ENCODE measurements at regions not wholly inside any gene's neighbourhood (a gene's known extent, or its start where the extent isn't known, plus 50 kb on each side); places are given as distances from the start of the nearest gene placed in this dataset.

- no peak for DNase-seq
These were observed 473.0 kb downstream of the RPS24 start for GRCh38 chr10:78506614-78507013.

GRCh38 chr10:78507510-78508160 lies 474.0 kb downstream of the RPS24 start:
- DNase-seq: no peak

GRCh38 chr10:78508955-78509748 lies 475.5 kb downstream of the RPS24 start:
- no peak for DNase-seq

DNA sequence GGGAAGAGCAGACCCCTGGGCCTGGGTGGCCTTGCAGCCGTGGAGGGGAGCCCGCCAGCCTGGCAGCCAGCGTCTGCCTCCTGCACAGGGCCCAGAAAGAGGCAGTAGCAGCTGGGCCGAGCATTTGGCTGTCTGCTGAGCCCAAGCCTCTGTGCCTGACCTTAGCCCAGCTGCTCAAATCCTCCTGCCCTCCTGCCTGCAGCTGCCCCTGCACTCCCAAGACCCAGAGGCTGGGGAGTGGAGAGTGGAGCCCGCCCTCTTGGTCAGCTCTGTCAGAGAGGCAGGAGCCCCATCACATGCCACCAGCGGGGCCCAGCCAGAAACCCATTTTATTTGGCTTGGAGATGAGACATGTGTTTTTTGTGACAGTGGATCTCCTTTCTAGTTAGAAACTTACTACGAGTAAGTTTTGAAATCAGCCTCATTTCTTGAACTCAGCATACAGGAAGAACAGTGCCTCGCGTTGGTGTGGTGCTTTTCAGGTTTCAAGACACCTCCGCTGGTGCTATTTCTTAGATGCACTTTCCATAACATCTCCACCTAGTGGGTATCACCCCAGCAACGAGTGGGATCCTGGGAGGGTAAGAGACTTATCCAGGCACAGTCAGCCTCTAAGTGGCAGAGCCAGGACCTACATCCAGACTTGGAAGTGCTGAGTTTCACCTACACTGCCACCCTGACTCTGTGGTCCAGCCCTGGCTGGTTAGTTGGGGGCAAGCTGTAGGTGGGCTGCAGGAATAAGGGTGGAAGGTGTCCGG lies 477.1 kb downstream of the RPS24 start:
- DNase-seq: no peak

DNA sequence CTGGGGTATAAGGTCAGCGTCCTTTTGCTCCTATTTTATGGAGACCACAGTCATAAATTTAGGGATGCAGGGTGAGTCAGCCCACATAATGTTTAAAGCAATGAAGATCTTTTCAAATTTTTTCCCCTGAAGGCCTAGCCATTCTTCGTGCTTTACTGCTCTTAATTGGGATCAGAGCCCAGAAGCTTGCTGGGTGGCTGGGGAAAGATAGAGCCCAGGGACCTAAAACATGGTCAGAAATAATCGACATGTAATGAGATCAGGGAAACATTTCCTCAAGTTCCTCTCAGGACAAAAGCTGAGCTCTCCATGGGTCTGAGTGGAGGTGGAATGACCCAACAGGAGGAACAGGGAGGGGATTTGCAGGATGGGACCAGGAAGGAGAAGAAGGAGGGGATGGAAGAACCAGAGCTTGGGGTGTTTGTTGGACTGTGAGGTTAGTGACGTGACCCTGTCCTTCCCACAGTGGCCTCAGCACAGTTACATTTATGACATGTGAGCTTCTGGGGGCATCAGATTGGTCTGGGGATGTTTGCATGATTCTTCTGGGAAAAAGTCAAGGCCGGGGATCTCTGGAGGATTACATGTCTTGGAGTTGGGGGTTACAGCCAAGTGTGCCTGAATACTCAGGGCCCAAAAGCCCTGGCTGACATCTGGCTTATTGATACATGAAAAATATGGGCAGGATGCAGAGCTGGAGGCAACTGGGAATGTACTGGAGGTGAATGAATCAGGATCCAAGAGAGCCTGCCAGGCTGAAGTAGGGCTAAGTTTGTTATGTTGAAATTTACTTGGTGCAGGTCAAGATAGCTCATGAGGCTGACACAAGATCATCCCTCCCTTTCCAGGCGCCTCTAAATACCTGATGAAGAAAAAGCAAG lies 477.9 kb downstream of the RPS24 start:
- no peak for DNase-seq

- DNase-seq: no peak
These were observed 478.5 kb downstream of the RPS24 start for GRCh38 chr10:78512205-78512550.

GRCh38 chr10:78513330-78513729 lies 479.7 kb downstream of the RPS24 start:
- no peak for DNase-seq

GRCh38 chr10:78513986-78514385 lies 480.3 kb downstream of the RPS24 start:
- DNase-seq: no peak

GRCh38 chr10:78514459-78514858 lies 480.8 kb downstream of the RPS24 start:
- DNase-seq: no peak

GRCh38 chr10:78515038-78515872 lies 481.6 kb downstream of the RPS24 start:
- no peak for DNase-seq

GRCh38 chr10:78515873-78516153 lies 482.1 kb downstream of the RPS24 start:
- DNase-seq: no peak

GRCh38 chr10:78516236-78516635 lies 482.6 kb downstream of the RPS24 start:
- no peak for DNase-seq

- no peak for DNase-seq
These were observed 483.1 kb downstream of the RPS24 start for GRCh38 chr10:78516756-78517155.

- no peak for DNase-seq
These were observed 484.6 kb downstream of the RPS24 start for GRCh38 chr10:78518224-78518623.

DNA sequence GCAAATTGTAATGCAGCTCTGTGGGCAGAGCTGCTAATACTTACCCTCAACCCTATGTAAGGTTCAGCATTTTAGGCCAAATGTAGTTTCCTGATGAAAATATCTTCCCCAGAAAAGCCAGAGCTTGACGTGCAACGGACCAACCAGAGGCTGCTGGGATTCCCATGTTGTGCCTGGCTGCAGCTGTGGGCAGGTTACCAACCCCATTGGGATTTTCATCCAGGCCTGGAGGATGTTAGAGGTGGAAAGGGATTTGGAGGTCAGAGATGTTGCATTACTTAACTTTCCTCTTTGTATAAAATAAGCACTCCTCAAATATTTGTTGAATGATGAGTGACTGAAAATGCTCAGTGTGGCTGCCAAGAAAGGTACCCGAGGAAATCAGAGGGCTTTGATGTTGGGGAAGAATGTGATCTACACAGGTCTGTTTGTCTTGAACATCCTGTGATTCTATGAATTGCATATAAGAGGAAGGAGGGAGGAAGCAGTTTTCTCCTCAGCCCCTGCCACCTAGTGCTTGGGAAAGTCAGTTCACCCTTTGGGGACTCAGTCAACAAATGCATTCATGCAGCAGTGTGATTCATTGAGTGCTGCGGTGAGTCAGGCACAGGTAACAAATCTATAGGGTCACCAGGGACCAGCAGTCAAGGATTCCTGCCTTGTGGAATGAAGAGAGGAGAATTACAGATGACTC lies 487.2 kb downstream of the RPS24 start:
- DNase-seq: no peak

DNA sequence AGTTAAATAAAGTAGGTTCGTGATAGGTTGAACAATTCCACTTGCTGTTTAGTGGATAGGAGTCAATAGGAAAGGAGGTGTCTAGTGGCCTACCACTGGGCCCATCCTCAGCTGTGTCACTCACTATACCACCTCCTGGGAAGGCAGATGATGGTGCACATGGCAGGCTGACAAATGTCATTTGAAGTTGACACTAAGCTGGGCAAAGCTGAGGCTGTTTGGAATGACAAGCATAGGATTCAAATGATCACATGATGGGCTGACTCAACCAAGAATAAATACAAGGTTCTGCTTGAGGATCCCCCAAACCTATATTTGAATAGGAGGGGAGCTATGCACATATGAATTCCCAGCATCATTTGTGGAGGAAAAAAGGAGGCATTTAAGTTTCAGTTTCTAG lies 489.8 kb downstream of the RPS24 start:
- no peak for DNase-seq

DNA sequence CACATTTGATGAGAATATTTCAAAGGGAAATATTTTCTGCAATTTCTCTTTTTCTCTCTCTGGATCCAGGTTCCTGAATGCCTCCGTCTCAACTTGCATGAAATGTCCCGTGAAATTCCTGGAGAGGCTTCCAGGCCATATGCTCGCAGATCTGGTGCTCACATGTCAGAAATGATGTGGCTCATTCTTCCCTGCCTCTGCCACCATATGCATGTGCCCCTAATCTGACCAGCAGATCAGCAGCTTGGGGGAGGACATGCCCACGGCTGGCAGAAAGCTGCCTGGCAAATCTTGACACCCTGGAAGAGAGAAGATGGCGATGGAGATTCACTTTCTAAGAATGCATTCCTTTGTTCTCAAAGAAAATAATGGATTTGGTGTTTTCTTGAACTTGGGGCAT lies 490.7 kb downstream of the RPS24 start:
- DNase-seq: no peak

DNA sequence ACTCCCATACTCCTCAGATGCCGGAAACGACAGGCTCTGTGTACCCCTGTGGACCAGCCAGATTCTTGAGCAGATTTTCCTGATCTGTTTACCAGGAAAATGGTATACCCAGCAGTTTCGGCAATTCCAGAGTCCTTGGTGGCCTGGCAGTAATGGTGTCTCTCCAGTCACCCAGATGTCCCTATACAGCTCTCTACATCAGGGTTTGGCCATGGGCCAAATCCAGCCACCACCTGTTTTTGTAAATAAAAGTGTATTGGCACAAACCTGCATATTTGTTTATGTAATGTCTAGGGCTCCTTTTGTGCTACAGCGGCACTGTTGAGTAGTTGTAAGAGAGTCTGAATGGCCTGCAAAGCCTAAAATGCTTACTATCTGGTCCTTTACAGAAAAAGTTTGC lies 491.3 kb downstream of the RPS24 start:
- DNase-seq: no peak

DNA sequence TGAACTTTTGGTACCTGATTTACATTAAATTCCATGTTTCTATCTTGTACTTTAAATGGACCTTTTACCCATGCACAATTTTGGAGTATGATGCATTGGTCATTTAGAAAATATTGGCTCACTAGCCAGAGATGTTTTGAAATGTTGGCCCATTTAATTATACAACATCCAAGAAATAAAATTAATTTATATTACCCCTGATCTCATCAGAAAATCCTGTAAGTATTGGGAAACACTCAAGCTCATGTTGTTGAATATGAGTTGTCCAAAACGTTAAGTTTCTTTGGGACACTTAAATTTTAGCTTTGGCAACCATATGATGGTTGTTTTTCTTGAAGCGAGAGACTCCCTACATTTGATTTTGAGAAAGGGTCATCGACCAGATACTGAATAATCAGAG lies 492.7 kb downstream of the RPS24 start:
- no peak for DNase-seq

DNA sequence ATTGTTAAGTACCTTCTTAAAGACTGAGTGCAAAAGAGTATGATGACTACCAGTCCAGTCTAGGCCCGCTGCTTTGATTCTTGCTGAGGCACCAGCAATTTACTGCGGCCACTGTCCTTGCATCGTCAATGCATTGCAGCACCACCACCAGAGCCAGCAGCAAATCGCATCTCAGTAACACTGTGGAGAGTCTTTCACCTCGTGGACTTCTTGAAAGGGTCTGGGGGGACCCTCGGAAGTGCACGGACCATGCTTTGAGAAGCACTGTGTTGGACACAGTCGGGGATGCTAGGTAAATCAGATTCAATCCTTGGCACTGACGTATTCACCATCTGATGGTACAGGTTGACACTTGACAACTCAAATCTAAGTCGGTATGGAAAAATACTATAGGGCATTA lies 493.6 kb downstream of the RPS24 start:
- DNase-seq: no peak

DNA sequence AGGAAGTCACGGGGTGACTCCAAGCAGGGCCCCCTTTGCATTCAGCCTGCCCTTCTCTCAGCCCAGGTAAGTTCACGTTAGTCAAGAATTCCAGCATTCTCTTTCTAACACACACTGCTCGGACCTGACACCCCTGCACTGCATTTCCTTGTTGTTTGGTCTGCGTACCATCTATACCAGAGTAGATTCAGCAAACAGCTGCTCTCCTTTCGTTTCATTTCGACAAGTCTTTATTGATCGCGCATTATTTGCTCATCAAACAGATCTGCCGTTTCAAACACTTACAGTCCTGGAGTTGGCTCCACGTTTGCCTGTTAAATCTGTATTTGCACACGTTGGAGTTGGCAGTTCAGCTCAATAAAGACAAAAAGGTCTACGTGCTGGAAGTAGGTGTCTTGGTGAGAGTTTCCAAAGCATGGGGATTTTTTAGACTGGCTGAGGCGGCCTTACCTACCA lies 495.1 kb downstream of the RPS24 start:
- DNase-seq: no peak

DNA sequence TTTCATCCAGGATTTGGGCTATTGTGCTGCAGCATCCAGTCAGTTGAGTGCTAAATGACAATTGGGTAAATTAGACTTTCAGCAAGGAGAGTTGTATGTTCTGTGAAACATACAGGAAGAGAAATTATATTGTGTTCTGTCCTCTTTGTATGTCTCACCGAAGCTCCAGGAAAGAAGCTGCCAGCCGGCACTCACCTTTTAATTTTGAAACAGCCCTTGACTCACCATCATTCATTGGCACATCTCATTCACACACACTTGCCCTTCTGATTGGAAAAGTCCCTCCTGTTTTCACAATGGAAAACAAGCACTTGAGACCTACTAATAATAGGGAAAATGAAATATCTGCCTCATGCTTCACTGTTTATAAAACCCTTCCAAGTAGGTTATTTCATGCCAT lies 495.6 kb downstream of the RPS24 start:
- no peak for DNase-seq

All from CD4-positive, alpha-beta T cell treated with Interferon gamma for 1 hour (primary cell).